HG02840 (cell line): ENCODE measurements at regions not wholly inside any gene's neighbourhood (a gene's known extent, or its start where the extent isn't known, plus 50 kb on each side); places are given as distances from the start of the nearest gene placed in this dataset.

Experiments used
- ATAC-seq: cut with Tn5 transposase; IDR thresholded peaks from one replicate; pipeline ENCODE4 v1.9.1; 2021; ENCODE audit warnings: mild to moderate bottlenecking, moderate library complexity, moderate number of reproducible peaks; ENCODE audit not compliant: unreplicated experiment, low FRiP score

DNA sequence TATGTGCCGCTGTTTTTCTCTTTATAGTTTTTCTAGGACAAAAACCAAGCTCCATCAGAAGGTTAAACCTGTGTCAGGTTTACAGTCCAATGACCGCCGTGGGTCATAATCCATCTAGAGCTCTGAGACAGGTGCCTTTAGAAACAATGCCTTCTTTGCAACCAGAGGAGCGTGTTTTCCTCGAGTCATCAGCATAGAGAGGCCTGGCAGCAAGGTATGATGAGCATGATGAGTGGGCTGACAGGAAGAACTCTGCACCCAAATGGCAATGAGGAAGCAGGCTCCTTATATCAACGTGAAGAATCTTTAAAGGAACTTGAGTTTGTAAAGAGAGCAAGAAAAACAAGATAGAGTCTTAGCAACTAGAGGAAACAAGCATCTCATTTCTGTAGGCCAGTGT lies 60.5 kb upstream of the NUDT4 start:
- ATAC-seq, result no peak

DNA sequence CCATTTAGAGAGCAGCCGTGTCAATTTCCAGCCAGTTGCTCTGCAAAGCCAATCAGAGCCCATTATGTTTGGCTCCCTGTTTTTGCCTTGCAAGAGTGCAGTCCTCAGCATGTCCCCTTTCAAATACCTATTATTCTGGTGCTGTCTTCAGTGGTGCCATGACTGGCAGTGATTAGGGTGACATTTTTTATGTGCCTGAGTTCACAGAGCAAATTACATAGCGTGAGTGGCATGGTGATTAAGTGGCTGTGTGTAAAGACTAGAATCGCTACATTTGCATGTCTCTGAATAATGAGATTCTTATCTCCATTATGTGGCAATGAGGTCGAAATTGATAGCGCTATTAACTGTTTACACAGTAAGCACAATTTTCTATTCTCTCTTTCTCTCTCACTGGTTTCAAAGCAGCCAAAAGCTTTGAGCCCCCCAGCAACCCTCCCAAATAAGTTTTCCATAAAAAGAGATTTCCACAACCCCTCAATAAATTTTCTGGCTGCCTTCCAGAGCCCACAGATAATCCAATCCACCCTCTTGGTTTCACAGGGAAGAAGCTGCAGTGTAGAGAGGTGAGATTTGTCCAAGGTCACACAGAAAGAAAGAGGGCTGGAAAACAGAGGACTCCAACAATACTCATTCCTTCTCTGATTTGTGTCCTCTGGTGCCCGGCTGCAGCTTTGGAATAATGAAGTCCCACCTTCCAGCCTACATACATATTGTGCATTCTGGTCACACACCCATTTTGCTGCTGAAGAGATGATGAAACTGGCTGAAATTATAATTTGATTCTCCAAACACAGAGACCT lies 58.8 kb upstream of the NUDT4 start:
- no peak for ATAC-seq

GRCh38 chr12:93319523-93320050 lies 58.1 kb upstream of the NUDT4 start:
- no peak for ATAC-seq

GRCh38 chr12:93322784-93323183 lies 54.9 kb upstream of the NUDT4 start:
- ATAC-seq, result no peak

DNA sequence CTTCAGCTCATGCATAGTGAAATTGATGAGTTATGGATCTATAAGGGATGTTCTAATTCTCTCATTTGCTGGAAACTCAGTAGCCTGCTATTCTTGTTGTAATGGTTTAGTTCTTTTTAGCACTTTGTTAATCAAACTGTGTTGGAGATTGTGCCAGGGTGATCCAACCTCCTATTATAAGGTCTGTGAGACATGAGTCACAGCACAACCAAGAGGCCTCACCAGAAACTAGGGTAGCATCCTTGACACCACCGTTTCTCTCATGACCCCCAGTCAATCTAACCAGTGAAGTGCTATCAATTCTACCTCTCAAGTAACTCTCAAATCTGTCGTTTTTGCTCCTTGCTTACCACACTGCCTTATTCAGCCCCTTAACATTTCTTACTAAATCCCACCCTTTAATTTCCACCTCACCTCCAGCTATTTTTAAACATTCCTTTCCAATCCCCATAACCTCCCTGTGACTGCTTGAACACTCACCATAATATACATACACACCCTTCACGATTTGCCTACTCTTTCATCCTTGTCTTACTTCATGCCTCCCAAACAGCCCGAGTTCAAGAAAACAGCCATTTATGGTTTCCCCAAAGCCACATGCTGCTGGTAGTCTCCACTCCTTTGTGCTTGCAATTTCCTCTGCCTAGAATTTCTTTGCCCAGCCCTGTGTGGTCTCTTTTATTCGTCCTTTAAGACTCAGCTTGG lies 53.9 kb upstream of the NUDT4 start:
- ATAC-seq, result no peak

DNA sequence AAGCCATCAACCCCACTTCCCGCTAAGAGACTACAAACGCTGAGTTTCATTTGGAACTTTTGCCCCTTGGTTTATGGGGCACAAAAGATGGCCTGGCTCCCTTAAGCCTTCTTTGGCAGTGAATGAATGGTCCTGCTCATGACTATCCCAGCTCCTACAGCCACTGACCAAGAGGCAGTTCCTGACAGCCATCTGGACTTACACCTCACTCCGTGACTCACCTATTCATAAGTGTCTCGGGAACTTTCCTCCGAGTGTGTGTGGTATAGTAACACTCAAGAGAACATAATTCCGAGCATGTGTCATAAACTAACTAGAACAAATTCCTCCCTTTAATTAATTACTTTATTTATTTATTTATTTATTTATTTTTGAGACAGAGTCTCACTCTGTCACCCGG lies 51.9 kb upstream of the NUDT4 start:
- no peak for ATAC-seq
